Fibroblast of peridontal ligament (primary cell): ENCODE measurements at regions not wholly inside any gene's neighbourhood (a gene's known extent, or its start where the extent isn't known, plus 50 kb on each side); places are given as distances from the start of the nearest gene placed in this dataset.

Experiments
- DNase-seq: peaks from one replicate; pipeline ENCODE4 v3.0.0-alpha.2; 2010; ENCODE audit errors: extremely low read depth

DNA sequence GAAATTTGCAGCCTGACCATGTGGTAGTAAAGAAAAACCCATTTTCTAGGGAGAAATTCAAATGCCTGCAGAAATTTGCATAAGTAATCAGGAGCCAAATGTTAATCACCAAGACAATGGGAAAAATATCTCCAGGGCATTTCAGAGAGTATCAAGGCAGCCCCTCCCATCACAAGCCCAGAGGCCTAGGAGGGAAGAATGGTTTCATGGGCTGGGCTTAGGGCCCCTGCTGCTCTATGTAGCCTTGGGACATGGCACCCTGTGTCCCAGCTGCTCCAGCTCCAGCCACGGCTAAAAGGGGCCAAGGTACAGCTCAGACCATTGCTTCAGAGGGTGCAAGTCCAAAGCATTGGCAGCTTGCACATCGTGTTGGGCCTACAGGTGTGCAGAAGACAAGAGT is 117.2 kb upstream of the RALGAPA2 start:
- no peak for DNase-seq

DNA sequence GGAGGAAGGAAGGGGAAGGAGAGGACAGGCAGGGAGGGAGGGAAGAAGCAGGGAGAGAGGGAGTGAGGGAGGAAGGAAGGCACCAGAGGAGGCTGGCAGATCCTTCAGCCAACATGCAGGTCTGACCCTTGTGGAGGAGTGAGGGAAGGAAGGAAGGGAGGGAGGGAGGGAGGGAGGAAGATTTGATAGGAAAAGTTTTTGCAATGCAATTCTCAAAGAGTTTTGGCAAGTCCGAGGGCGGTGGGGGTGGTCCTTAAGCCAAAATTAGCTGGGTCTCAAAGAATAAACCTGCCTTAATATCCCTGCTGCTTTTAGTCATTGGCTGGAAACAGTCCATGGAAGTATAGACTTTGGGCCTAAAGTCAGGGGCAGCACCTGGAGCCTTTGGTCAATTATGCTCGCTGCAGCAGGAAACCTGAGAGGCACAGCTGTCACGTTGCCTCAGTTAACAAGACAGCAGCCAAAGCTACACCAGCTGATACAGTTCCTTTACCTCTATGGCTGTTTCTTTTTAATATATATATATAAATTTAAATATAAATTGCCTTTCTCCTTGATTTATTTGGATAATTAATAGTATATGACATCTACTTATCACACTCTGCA is 115.7 kb upstream of the RALGAPA2 start:
- DNase-seq, result no peak

DNA sequence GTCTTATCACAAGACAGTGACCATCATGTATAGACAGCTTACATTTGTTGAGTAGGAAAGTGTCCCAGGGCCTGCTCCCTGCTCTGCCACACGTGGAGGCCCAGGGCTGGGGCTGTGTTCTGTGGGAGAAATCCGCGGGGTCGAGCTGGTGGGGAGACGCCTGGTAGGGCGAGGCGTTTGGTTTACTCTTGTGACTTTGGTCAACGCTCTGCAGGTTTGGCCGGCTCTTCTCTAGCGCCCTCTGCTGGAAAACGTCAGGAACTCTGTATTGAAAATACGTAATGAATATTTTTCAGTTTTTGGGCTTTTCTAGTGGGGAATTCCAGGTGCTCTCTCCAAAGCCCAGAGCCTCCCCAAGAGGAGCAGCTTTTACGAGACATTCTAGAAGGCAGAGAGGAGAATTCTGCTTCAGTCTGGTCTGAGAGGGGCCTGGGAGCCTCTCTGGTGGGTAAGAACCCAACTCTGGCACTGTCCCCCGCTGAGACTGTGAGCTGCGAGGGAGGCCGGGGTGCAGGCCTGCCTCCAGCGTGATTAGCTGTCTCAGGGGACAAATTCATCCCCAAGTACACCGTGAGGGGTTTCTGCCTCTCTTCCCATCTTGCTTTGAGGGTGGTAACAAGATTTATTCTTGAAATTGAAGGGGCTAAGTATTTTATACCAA is 112.6 kb upstream of the RALGAPA2 start:
- no peak for DNase-seq

DNA sequence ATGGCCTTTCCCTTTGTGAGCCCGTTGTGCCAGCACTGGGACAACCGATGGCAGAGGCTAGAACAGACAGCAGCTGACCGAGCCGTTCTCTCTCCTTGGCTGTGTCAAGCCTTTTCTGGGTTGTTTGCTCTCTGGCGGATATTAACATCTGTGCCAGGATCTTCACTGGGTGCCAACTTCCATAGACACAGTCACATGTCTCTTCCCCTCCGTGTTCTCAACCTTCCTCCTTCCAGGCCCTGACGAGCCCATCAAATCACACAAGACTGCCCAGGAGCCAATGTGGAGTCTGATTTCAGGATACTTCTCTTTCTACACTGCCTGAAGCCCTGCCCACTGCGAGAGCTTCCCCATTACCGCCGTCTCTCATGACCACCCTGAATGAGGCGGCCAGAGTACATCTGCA is 111.0 kb upstream of the RALGAPA2 start:
- DNase-seq, result no peak

DNA sequence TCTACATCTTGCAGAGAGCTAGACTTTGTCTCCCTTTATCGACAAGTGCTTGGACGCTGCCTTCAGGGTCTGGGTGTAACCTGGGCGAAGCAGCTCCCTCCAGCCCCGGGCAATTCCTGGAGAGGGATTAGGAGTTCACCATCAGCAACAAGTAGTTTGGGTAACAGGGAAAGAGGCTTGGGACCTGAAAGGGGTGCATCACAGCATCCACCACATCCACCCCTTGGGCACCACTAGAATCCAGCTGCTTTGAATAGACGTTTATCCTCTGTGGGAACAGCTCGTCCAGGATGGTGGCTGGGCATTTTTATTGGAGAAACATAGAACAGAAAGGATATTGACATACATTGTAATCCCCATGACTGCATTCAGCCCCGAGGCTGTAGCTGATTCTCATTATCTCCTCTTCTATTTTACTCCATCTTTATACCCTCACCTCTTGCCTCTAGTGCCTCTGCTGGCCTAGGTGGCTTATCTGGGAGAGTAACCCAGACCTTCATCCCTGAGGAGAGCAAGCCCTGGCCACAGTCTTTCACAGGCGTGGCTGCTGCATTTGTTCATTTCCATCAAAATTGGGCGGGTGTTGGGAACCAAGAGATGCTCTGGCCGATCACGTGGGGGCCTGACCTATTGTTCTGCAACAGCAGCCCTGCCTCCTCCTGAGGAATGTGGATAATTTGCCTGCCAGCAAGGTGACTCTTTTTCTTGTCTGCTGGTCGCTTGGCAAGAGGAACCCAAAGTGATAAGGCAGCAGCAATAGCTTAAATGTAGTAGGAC is 109.2 kb upstream of the RALGAPA2 start:
- DNase-seq, result no peak

DNA sequence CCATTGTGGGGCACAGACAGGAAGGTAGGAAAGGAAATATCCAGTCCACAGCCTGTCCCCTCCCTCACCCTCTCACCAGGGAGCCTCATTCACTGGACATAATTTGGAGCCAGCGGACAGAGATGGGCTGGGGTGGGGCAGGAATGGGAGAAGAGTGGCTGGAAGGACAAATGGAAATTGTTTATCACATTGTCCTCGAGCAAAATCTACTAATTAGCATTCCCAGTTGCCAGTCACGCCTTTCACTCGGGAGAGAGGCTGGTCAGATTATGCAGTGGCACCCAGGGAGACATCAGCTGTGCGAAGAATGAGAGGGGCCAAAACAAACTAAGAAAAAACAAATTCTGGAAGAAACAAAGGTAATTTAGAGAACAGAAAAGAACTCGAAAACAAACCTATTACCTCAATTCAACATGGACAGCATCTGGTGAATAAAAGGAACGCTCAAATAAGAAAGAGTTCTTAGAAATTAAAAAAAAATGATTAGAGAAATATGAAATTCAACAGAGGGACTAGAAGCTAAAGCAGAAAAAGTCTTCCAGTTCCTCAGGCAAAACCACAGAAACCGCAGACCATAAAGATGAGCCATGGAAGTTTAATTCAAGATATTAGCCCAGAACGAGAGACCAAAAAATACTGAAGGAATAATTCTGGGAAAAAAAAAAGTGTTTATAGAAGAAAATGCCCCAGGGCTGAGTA is 108.5 kb upstream of the RALGAPA2 start:
- DNase-seq, result no peak

DNA sequence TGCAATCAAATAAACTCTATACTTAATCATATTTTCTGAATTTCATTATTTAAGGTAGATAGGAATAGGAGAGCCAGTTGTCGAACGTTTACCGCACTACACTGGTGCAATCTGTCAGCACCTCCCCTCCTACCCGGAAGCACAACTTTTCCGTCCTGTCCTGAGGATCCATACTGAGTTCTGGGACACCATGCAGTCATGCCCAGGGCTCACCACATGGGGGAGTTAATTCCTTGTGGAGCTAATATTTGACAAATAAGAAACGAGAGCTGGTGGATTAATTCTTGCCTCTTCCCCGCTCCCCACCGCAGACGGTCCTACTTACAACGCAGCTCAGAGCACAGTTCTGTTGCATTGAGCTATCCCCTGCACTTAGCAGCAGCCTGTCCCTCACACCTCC is 107.7 kb upstream of the RALGAPA2 start:
- DNase-seq, result no peak

DNA sequence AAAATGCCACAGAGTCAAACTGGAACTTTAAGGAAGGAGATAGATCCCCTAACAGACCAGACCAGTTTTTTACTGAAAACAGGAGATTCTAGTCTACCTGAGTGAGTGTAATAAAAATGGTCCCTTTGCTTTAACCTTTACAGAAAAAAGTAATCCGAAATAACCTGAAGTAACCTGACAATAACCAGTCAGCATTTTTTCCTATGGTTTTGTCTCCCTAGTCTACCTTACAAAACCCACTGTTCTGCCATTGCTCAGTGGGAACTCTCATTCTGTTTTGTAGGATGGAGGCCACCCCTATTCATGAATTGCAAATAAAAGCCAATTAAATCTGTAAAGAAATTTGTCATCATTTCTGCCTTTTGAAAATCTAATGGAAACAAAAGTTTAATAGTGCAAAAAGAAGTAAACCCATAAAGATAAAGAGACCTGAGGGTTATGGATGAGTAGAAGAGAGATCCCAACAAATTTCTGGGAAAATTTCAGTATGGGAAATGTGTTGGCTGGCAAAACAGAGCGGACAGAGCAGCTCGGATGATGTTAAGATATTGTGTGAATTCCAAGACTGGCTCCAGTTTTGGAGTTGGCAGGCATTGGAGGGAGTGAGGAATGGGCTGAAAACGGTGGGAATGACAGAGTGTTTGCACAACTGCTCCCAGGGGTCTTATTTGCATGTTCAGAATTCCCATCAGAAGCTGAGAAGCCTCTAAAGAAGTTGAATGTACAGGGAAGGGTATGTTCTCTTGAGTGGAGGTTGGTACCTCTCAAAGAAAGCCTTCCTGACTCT is 104.7 kb upstream of the RALGAPA2 start:
- DNase-seq, result no peak

DNA sequence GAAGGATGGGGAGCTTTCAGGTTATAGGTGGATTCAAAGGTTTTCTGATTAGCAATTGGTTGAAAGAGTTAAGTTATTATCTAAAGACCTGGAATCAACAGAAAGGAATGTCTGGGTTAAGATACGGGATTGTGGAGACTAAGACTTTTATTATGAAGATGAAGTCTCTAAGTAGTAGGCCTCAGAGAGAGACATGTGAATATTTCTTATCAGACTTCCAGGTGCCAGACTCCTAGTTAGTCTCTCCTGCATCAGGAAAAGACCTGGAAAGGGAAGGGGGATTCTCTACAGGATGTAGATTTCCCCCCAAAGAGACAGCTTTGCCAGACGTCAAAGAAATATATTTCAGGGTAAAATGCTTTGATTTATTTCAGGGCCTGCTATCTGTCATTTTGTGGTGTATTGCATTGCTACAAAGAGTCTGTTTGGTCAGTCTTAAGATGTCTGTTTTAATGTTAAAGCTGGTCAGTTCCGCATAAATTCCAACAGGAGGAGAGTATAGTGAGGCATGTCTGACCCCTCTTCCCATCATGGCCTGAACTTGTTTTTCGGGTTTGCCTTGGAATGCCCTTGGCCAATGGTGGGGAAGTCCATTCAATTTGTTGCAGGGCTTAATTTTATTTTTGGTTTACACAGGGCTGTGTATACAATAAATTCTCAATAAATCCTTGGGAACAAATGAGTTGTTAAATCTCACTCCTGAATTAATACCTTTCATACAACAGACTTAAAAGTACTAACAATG is 103.4 kb upstream of the RALGAPA2 start:
- DNase-seq, result no peak

DNA sequence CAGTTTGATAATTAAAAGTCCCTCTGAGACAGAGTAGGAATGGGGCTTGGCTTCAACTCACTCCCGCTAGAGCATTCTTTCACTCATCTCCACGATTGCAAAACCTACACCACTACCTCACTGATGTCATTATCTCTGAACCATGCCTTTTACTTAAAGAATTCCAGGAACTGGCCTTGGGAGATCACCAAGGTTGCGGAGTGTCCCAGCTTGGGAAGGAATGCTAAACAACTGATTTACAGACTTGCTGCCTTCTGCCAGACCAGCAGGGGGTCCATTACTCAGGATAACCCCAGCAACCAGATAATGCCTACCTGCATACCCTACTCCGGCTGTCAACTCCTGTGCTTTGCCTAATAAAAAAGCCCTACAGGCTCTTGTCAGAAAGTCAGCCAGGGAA is 102.2 kb upstream of the RALGAPA2 start:
- no peak for DNase-seq

DNA sequence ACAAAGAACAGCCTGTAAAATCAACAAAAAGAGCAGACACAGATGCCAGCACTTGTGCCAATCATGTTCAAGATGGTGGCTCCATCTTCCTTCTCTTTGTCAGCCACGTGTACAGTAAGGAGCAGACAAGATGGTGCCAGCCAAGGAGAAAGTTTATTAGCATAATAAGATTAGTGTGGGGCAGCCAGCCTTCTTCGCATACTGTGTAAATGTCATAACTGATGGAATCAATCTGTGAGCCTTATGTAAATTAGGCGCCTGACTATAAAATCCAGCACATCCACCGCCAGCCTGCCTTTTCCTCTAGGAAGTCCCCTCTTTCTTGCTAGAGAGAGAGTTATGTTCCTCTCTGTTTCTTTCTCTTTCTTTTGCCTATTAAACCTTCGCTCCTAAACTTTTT is 99.7 kb upstream of the RALGAPA2 start:
- no peak for DNase-seq

DNA sequence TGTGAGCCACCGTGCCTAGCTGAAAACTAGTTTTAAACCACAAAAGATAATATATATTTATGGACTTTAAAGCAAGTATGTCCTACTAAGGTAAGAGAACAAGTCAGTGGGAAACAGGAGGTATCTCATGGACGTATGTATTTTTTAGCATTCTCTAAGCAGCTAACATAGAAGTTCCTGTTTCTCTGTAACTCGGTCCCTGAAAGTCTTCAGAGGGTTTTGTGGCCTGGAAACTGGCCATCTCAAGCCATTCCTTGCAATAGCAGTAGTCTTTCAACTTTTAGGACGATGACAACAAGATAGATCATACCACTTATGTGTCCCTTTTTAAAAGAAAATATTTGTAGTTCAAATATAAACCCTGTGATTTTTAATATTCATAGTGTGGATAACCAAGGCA is 95.6 kb upstream of the RALGAPA2 start:
- no peak for DNase-seq

DNA sequence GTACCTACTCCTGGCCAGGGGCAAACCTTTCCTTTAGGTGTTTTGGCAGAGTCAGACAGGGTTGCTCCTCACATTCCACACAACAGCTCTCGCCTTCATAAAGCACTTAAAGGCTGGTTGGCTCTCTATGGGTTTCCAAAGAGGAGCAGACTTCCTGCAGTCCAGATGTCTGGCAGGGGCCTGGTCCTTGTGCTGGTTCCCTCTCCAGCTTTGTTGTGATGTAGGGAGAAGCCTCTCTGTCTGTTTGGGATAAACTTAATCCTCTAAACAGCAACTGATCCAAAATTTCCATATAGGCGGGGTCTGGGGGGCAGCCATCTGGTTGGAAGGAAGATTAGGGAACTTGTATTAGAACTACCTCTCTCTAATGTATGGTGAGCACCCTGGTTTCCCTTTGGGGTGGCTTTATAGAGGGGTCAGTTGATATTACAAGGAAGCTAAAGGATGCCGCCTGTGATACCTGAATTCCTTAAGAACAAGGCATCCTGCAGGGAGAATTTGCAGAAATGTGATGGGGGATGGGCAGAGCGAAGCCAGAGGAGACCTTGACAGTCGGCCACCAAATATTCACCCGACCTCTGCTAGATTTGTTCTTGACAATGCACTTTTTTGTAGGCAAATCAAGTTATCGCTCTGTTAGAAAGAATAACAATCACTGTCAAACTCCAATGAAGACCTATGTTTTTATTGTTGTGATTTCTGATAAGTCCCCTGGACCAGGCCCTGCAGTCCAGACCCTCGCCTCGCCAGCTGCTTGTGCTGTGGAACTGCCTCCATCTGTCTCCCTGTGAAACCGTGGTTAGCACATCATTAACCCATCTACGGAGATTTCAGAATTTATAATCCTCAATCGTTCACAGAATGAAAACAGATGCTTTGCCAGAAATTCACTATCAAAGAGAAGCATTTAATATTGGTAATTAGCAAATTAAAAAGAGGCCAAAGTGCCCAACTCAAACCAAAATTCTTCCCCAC is 94.0 kb upstream of the RALGAPA2 start:
- DNase-seq, result no peak

DNA sequence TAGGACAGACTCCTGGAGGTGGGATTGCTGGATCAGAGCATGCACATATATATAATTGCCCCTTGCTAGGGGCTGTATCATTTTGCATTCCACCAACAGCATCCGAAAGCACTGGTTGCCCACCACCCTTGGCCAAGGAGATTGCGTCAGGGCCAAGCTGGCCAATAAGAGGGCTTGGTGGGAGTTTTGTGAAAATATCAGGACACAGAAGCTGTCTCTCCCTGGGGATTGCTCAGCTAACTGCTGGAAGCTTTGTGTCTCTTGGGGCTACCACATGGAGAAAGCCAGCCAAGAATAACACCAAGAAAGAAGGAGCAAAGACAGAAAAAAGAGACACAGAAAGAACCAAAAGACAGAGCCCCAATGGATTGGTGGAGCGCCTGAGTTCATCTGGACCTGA is 90.6 kb upstream of the RALGAPA2 start:
- no peak for DNase-seq

DNA sequence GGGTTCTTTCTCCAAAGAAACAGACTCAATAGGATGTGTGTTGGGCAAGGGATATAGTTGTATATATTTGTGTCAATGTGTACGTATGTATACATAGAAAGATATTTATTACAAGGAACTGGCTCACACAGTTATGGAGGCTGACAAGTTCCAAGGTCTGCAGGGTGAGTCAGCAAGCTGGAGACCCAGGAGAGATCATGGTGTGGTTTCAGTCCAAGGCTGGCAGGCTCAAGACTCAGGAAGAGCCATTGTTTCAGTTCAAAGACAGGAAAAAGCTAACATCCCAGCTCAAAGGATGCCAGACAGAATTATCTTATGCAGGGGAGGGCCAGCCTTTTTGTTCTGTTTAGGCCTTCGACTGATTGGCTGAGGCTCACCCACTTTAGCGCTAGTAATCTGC is 89.9 kb upstream of the RALGAPA2 start:
- DNase-seq, result no peak

DNA sequence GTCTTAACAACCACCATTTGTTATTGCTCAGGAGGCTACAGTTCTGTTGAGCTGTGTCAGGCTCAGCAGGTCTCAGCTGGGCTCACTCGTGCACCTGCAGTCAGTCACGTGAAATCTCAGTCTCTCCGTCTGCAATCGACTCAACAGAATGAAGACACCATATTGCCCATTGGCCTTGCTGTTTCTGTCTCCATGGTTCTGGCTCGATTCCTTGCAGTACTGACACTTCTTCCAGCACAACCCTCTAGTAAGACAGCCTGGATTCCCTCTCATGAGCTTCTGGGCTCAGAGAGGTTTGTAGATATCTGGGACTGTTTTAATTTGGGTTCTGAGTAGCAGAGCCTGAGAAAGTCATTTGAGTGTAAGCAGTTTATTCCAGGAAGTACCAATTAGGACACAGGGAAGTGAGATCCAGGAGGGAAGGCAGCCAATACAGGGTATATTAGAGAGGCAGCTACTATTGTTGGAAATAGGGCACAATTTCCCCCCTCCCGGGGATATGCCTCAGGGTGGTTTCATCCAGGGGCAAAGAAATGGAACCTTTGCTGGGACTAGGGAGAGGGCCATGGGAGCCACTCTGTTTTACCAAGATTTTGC is 87.4 kb upstream of the RALGAPA2 start:
- DNase-seq, result no peak

DNA sequence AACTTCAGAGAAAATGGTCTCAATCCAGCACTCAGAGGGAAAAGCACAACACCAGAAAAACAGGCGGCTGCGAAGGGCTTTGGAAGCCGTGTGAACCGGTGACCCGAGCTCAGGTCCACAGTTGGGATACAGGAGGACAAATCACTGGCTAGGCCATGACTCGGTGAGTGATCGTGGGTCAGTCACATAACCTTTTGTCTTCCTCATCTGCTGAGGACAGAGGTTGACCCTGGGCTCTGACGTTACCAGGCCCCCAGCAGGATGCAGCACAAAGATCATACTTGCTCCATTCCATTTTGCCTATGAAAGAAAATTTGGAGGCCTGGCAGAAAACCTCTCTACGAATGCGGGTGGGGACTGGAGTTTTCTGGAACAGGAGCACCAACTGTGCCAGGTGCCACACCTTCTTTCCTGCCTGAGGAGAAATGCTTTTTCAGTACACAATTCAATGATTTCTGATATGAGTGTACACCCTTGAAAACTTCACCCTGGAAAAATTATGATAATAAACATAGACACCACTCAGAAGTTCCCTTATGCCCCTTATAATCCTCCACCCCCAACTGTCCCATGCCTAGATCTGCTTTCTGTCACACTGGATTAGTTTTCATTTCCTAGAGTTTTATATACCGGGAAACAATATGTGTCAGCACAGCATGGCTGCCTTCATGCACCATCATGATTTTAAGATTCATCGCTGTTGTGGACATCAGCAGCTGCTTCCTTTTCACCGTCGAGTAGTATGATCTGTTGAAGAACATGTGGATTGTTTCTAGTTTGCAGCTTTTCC is 85.3 kb upstream of the RALGAPA2 start:
- no peak for DNase-seq

DNA sequence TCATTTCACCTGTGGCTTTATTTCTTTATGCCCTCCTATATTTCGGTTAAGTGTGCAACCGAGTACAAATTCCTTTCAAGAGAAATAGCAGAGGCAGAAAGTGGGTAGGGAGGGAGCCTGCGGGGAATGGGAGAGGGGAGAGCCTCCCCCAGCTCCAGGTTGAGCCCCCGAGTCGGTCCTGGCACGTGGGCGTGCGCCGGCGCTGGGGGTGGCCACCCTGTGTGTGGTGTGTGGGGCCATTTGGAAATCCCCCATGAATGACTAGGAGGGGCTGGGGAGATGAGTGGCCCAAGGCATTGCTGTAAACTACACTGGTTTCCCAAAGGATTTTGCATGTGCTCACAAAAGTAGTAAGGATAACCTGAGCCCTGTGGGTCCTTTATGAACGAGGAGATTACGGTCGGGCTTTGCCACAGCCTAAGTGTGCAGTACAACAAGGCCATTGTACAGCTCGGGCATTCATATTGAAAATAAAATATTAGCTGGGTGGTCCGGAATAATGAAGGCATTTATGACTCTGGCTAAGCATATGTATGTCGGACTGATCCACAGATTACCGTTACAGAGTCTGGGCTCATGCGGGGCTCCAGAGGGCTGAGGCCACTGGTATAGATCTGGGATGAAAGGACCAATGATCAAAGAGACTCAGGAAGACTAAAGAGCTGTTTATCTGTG is 84.5 kb upstream of the RALGAPA2 start:
- no peak for DNase-seq
